ENCODE measurements at regions not wholly inside any gene's neighbourhood (a gene's known extent, or its start where the extent isn't known, plus 50 kb on each side); places are given as distances from the start of the nearest gene placed in this dataset.

- H3K4me3 ChIP-seq = no peak overlapping the region
- ATAC-seq (no peak), DNase-seq (no peak)
- H3K27ac ChIP-seq = peak overlapping the region in 1 of 4 donors; percentile 33
- no peaks in the 10 kb centered on the region for H3K36me3 ChIP-seq
- no peaks in the 10 kb centered on the region for H3K9me3 ChIP-seq
- H3K27me3 ChIP-seq = no peaks in the 10 kb centered on the region
- peaks cover 0 to 3% of the 10 kb centered on the region in 2 donors for H3K4me1 ChIP-seq
- TF ChIP-seq POLR2A (IDR thresholded peaks at IDR 0.05) = no peak
- TF ChIP-seq, protein P1, sequence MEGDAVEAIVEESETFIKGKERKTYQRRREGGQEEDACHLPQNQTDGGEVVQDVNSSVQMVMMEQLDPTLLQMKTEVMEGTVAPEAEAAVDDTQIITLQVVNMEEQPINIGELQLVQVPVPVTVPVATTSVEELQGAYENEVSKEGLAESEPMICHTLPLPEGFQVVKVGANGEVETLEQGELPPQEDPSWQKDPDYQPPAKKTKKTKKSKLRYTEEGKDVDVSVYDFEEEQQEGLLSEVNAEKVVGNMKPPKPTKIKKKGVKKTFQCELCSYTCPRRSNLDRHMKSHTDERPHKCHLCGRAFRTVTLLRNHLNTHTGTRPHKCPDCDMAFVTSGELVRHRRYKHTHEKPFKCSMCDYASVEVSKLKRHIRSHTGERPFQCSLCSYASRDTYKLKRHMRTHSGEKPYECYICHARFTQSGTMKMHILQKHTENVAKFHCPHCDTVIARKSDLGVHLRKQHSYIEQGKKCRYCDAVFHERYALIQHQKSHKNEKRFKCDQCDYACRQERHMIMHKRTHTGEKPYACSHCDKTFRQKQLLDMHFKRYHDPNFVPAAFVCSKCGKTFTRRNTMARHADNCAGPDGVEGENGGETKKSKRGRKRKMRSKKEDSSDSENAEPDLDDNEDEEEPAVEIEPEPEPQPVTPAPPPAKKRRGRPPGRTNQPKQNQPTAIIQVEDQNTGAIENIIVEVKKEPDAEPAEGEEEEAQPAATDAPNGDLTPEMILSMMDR (IDR thresholded peaks at IDR 0.05 in 4 of 5, conservative IDR thresholded peaks at IDR 0.05 in 1 of 5) = no peak
- intact Hi-C loops (cut with DNase I; ENCODE audit: low total_unique reads) = no loop called here
- in situ Hi-C loops (cut with MboI; ENCODE audit: low sequenced_read_pairs in 4 of 4) = no loop called here
These were observed 99.4 kb downstream of the DTWD1 start for GRCh38 chr15:49720261-49720660.

DNA sequence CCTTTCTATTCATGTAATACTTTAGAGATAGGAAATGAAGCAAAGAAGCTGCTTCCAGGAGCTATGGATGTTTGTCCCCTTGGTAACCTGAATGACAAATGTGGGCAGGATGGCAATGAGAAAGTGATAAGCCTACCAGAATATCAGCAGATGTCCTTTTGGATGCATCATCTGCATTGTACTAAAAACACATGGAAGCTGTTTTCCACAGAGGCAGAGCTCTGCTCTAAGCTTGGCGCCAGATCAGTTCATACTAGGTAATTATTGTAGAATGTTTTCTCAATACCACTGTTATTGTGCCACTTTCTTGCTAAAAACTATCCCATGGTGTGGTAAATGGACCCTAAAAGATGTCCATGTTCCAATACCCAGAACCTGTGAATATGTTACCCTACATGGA is 100.2 kb downstream of the DTWD1 start:
- H3K27me3 ChIP-seq = no peaks in the 10 kb centered on the region
- no peaks in the 10 kb centered on the region for H3K9me3 ChIP-seq
- ATAC-seq (no peak), DNase-seq (no peak)
- peaks cover 0 to 3% of the 10 kb centered on the region in 2 donors for H3K4me1 ChIP-seq
- no peak overlapping the region for H3K4me3 ChIP-seq
- in situ Hi-C loops (cut with MboI; ENCODE audit: low sequenced_read_pairs in 4 of 4) = no loop called here
- H3K27ac ChIP-seq = no peak overlapping the region
- TF ChIP-seq POLR2A (IDR thresholded peaks at IDR 0.05) = no peak
- TF ChIP-seq, protein P1 (IDR thresholded peaks at IDR 0.05 in 4 of 5, conservative IDR thresholded peaks at IDR 0.05 in 1 of 5) = no peak
- no peaks in the 10 kb centered on the region for H3K36me3 ChIP-seq
- intact Hi-C loops (cut with DNase I; ENCODE audit: low total_unique reads) = no loop called here

DNA sequence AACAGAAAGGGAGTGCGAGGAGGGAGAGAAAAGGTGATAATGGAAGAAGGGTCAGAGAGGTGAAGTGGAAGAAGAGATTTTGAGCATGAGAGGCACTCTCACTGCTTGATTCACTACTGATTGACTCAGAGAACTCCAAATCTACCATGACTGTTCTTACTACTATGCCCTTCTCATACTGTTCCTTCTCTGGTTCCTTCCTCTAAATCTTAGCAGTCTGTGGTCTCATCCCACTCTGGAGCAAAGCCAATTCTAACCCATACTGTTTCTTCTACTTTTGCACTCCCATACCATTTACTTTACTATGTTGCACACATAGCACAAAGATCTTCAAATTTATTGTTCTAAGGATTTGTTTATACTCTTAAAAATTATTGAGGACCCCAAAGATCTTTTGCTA is 100.8 kb downstream of the DTWD1 start:
- DNase-seq (no peak), ATAC-seq (no peak)
- H3K4me1 ChIP-seq = peaks cover 0 to 3% of the 10 kb centered on the region in 2 donors
- no peak overlapping the region for H3K4me3 ChIP-seq
- no peaks in the 10 kb centered on the region for H3K9me3 ChIP-seq
- no peak overlapping the region for H3K27ac ChIP-seq
- TF ChIP-seq, protein P1 (IDR thresholded peaks at IDR 0.05 in 4 of 5, conservative IDR thresholded peaks at IDR 0.05 in 1 of 5) = no peak
- no peak for TF ChIP-seq POLR2A (IDR thresholded peaks at IDR 0.05)
- no peaks in the 10 kb centered on the region for H3K36me3 ChIP-seq
- in situ Hi-C loops (cut with MboI; ENCODE audit: low sequenced_read_pairs in 4 of 4) (no loop called here), intact Hi-C loops (cut with DNase I; ENCODE audit: low total_unique reads) (no loop called here)
- H3K27me3 ChIP-seq = no peaks in the 10 kb centered on the region

GRCh38 chr15:49723981-49724380 is 103.1 kb downstream of the DTWD1 start:
- in situ Hi-C loops (cut with MboI; ENCODE audit: low sequenced_read_pairs in 4 of 4) = no loop called here
- Histone ChIP-seq H3K9me3 (no peaks in the 10 kb centered on the region), H3K27me3 (no peaks in the 10 kb centered on the region), H3K4me1 (no peaks in the 10 kb centered on the region), H3K4me3 (no peak overlapping the region), H3K27ac (no peak overlapping the region), H3K36me3 (no peaks in the 10 kb centered on the region)
- ATAC-seq = no peak
- intact Hi-C loops (cut with DNase I; ENCODE audit: low total_unique reads) = no loop called here
- DNase-seq = no peak
- TF ChIP-seq POLR2A (IDR thresholded peaks at IDR 0.05) = no peak
- TF ChIP-seq, protein P1 (IDR thresholded peaks at IDR 0.05 in 4 of 5, conservative IDR thresholded peaks at IDR 0.05 in 1 of 5) = no peak

Data from gastrocnemius medialis (tissue), 4 donors.